22Rv1 (cell line): ENCODE measurements at regions not wholly inside any gene's neighbourhood (a gene's known extent, or its start where the extent isn't known, plus 50 kb on each side); places are given as distances from the start of the nearest gene placed in this dataset.

Source experiments
- H3K27ac ChIP-seq: fragments of 450-650 bp; 2 replicates; pipeline ENCODE4 v1.5.1; 2017
- CTCF ChIP-seq: fragments of 450-650 bp; IDR thresholded peaks from 2 replicates; pipeline ENCODE4 v1.5.1; 2017; ENCODE audit warnings: mild to moderate bottlenecking
- ZFX ChIP-seq: fragments of 450-650 bp; IDR thresholded peaks from 2 replicates; pipeline ENCODE4 v1.6.1; 2017; ENCODE audit warnings: antibody characterized with exemption, borderline replicate concordance

- H3K27ac ChIP-seq = no peak overlapping the region
- TF ChIP-seq CTCF (no peak), ZFX (no peak)
Observed at GRCh38 chr20:48309293-48309692, 518.5 kb downstream of the PREX1 start.

- TF ChIP-seq ZFX = no peak
- TF ChIP-seq CTCF = no peak
- no peak overlapping the region for H3K27ac ChIP-seq
Observed at GRCh38 chr20:48308882-48309281, 518.9 kb downstream of the PREX1 start.

GRCh38 chr20:48308232-48308781 is 519.5 kb downstream of the PREX1 start:
- TF ChIP-seq CTCF = no peak
- no peak for TF ChIP-seq ZFX

GRCh38 chr20:48307277-48307676 is 520.5 kb downstream of the PREX1 start:
- H3K27ac ChIP-seq = no peak overlapping the region
- TF ChIP-seq ZFX = no peak
- no peak for TF ChIP-seq CTCF

More at GRCh38 chr20:48308232-48308781, 519.5 kb downstream of the PREX1 start:
- no peak overlapping the region for H3K27ac ChIP-seq

- TF ChIP-seq ZFX = no peak
- no peak for TF ChIP-seq CTCF
- H3K27ac ChIP-seq = no peak overlapping the region
Observed at GRCh38 chr20:48302844-48303542, 517.7 kb upstream of the SULF2 start.

- TF ChIP-seq CTCF = no peak
- no peak for TF ChIP-seq ZFX
- H3K27ac ChIP-seq = no peak overlapping the region
Observed at GRCh38 chr20:48302149-48302548, 516.9 kb upstream of the SULF2 start.

GRCh38 chr20:48301189-48301588 is 515.9 kb upstream of the SULF2 start:
- TF ChIP-seq CTCF (no peak), ZFX (no peak)
- no peak overlapping the region for H3K27ac ChIP-seq
